Suprapubic skin (tissue), 4 donors: ENCODE measurements at regions not wholly inside any gene's neighbourhood (a gene's known extent, or its start where the extent isn't known, plus 50 kb on each side); places are given as distances from the start of the nearest gene placed in this dataset.

ENCODE experiments used
- DNase-seq, 2 donors: peaks; one replicate each; pipeline ENCODE4 v3.0.0-alpha.2; 2019; ENCODE audit warnings: low spot score in 2 of 2
- H3K27ac ChIP-seq: fragments of 200-600 bp; sonication (generic); one replicate; pipeline ENCODE4 v1.5.1; 2019
- H3K27me3 ChIP-seq: fragments of 200-600 bp; sonication (generic); one replicate; pipeline ENCODE4 v1.5.1; 2019
- H3K36me3 ChIP-seq: fragments of 200-600 bp; sonication (generic); one replicate; pipeline ENCODE4 v1.5.1; 2019
- H3K4me1 ChIP-seq: fragments of 200-600 bp; sonication (generic); one replicate; pipeline ENCODE4 v1.5.1; 2019
- H3K4me3 ChIP-seq: fragments of 200-600 bp; sonication (generic); one replicate; pipeline ENCODE4 v1.5.1; 2019; ENCODE audit warnings: mild to moderate bottlenecking
- H3K9me3 ChIP-seq: fragments of 200-600 bp; sonication (generic); one replicate; pipeline ENCODE4 v1.5.1; 2019
- CTCF ChIP-seq, 2 donors: fragments of 200-600 bp in 1 of 2; fragments of 450-650 bp in 1 of 2; sonication (generic) in 1 of 2; IDR thresholded peaks; one replicate each; pipeline ENCODE4 v1.5.1; 2016 to 2019; ENCODE audit warnings: antibody characterized with exemption in 2 of 2, mild to moderate bottlenecking in 1 of 2, moderate library complexity in 1 of 2
- EP300 ChIP-seq: sonication (generic); formaldehyde crosslinking; IDR thresholded peaks from one replicate; pipeline ENCODE4 v1.6.1; 2017; ENCODE audit warnings: antibody characterized with exemption
- POLR2A ChIP-seq, 2 donors: fragments of 450-650 bp; IDR thresholded peaks; one replicate each; pipeline ENCODE4 v1.6.1; 2017; ENCODE audit warnings: antibody characterized with exemption in 2 of 2, mild to moderate bottlenecking in 2 of 2, moderate library complexity in 2 of 2
- POLR2AphosphoS5 ChIP-seq, 3 donors: sonication (generic); formaldehyde crosslinking; IDR thresholded peaks; one replicate each; pipeline ENCODE4 v1.6.1; 2017; ENCODE audit warnings: antibody characterized with exemption in 3 of 3
- WGBS: methylation state at CpG from one replicate; pipeline ENCODE4 v1.1.5; 2018; 5-methylcytosine and 5-hydroxymethylcytosine counted together

GRCh38 chr7:46076527-46076926 is 155.5 kb upstream of the IGFBP3 start:
- no peak for DNase-seq
- Histone ChIP-seq H3K4me1 (no peaks in the 10 kb centered on the region), H3K27me3 (no peaks in the 10 kb centered on the region), H3K27ac (no peak overlapping the region), H3K36me3 (no peaks in the 10 kb centered on the region), H3K4me3 (no peak overlapping the region), H3K9me3 (no peaks in the 10 kb centered on the region)
- TF ChIP-seq EP300, result no peak
- TF ChIP-seq POLR2AphosphoS5 (IDR thresholded peaks at IDR 0.05), result no peak
- no peak for TF ChIP-seq CTCF (IDR thresholded peaks at IDR 0.05)
- no peak for TF ChIP-seq POLR2A (IDR thresholded peaks at IDR 0.05)
- WGBS, result 32% methylated on average over 1 of the region's 1 CpG

DNA sequence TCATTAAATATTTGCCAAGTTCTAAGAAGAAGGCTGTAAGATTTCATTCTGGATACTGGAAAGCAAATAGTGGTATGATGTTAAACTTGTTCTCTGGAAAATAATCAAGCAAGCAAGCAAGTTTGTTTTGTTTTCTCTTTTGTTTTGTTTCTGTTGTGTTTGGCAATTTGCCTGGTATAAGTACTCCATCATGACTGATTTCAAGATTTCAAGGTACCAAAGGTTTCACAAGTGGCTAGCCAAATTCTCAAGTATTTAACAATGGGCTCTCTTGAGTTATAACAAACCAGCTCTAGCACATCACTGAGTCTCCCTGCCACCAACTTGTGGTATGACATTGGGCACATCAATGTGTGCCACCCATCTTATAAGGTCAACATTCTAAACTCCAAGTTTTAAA is 151.7 kb upstream of the IGFBP3 start:
- H3K4me1 ChIP-seq, result no peaks in the 10 kb centered on the region
- no peak for TF ChIP-seq EP300
- no peak for TF ChIP-seq POLR2A (IDR thresholded peaks at IDR 0.05)
- TF ChIP-seq CTCF (IDR thresholded peaks at IDR 0.05), result no peak
- no peak for TF ChIP-seq POLR2AphosphoS5 (IDR thresholded peaks at IDR 0.05)
- no peak overlapping the region for H3K4me3 ChIP-seq
- H3K27ac ChIP-seq, result no peak overlapping the region
- H3K27me3 ChIP-seq, result no peaks in the 10 kb centered on the region
- no peaks in the 10 kb centered on the region for H3K9me3 ChIP-seq
- DNase-seq, result no peak
- no peaks in the 10 kb centered on the region for H3K36me3 ChIP-seq

- WGBS, result 52% methylated on average over 1 of the region's 1 CpG
- no peak for TF ChIP-seq CTCF (IDR thresholded peaks at IDR 0.05)
- no peak for TF ChIP-seq EP300
- no peak for TF ChIP-seq POLR2AphosphoS5 (IDR thresholded peaks at IDR 0.05)
- no peak for TF ChIP-seq POLR2A (IDR thresholded peaks at IDR 0.05)
- DNase-seq, result no peak
Measured at GRCh38 chr7:46071601-46072000, 150.5 kb upstream of the IGFBP3 start.

GRCh38 chr7:46071076-46071475 is 150.0 kb upstream of the IGFBP3 start:
- Histone ChIP-seq H3K27me3 (no peaks in the 10 kb centered on the region), H3K27ac (no peak overlapping the region), H3K4me3 (no peak overlapping the region), H3K4me1 (no peaks in the 10 kb centered on the region), H3K9me3 (no peaks in the 10 kb centered on the region), H3K36me3 (no peaks in the 10 kb centered on the region)
- TF ChIP-seq POLR2A (IDR thresholded peaks at IDR 0.05) (no peak), EP300 (no peak), POLR2AphosphoS5 (IDR thresholded peaks at IDR 0.05) (no peak), CTCF (IDR thresholded peaks at IDR 0.05) (no peak)
- DNase-seq, result no peak
- 76% methylated on average over 3 of the region's 3 CpGs for WGBS

More at GRCh38 chr7:46071601-46072000, 150.5 kb upstream of the IGFBP3 start:
- Histone ChIP-seq H3K36me3 (no peaks in the 10 kb centered on the region), H3K27me3 (no peaks in the 10 kb centered on the region), H3K27ac (no peak overlapping the region), H3K9me3 (no peaks in the 10 kb centered on the region), H3K4me1 (no peaks in the 10 kb centered on the region), H3K4me3 (no peak overlapping the region)

DNA sequence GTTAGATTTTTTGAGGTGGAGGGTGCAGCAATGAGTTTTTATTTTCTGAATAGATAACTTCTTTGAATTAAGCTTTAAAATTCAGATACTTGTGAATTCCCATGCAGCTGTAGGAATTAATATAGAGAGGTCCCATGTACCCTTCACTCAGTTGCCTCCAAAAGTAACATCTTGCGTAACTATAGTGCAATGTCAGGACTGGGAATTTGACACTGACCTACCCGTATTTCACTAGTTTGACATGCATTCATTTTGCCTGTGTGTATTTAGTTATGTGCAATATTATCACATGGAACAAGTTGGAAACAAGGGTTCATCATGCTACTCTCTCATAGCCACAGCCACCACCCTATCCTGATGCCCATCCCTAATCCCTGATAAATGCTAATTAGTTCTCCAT is 147.1 kb upstream of the IGFBP3 start:
- H3K27ac ChIP-seq, result no peak overlapping the region
- no peak for TF ChIP-seq CTCF (IDR thresholded peaks at IDR 0.05)
- no peak for TF ChIP-seq EP300
- no peak for TF ChIP-seq POLR2AphosphoS5 (IDR thresholded peaks at IDR 0.05)
- no peak for TF ChIP-seq POLR2A (IDR thresholded peaks at IDR 0.05)
- H3K27me3 ChIP-seq, result no peaks in the 10 kb centered on the region
- no peak overlapping the region for H3K4me3 ChIP-seq
- 90% methylated on average over 2 of the region's 2 CpGs for WGBS
- no peaks in the 10 kb centered on the region for H3K36me3 ChIP-seq
- no peaks in the 10 kb centered on the region for H3K4me1 ChIP-seq
- DNase-seq, result no peak
- H3K9me3 ChIP-seq, result no peaks in the 10 kb centered on the region
